HG03432 (cell line): ENCODE measurements at regions not wholly inside any gene's neighbourhood (a gene's known extent, or its start where the extent isn't known, plus 50 kb on each side); places are given as distances from the start of the nearest gene placed in this dataset.
"Not testable (repeated sequence)": the region's sequence is repeated elsewhere in the genome, so short reads cannot be mapped to it uniquely, and the experiment has no call there.

Experiments
- ATAC-seq: cut with Tn5 transposase; IDR thresholded peaks from one replicate; pipeline ENCODE4 v1.9.1; 2021; ENCODE audit warnings: mild to moderate bottlenecking, moderate library complexity; ENCODE audit not compliant: unreplicated experiment

DNA sequence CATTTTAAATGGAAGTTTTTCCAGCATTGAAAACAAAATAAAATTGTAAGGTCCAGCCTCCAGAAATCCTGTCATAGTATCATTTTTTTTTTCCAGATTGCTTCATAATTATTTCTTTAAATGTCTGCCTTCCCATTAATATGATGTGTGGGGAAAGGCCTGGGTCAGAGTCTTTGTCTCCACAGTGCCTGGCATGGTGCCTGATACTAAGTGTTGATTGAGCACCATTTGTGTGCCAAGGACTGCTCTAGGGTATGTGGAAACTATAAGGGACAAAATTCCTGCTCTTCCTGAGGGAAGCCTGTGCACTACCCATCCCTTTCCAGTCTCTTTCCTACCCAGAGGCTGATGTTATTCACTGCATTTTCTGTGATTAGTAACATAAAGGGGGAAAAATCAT is 53.1 kb upstream of the BEND4 start:
- ATAC-seq = no peak

DNA sequence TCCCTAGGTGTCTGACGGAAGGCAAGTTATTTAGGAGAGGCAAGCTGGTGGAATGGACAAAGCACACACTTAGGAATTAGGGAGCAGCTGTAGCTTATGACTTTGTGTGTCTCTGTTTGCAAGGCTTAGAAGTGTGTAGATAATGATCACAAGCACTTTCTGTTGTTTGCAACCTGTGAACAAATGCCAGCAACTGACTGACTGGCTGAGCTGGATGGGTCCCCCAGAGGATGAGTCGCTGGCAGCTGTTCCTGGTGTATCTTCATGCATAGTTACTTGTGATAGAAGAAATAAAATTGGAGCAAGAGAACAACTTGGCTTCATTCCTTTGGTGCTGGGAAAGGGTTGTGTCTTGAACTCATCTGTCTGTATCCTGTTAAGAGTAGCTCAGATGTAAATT is 64.2 kb upstream of the BEND4 start:
- no peak for ATAC-seq

DNA sequence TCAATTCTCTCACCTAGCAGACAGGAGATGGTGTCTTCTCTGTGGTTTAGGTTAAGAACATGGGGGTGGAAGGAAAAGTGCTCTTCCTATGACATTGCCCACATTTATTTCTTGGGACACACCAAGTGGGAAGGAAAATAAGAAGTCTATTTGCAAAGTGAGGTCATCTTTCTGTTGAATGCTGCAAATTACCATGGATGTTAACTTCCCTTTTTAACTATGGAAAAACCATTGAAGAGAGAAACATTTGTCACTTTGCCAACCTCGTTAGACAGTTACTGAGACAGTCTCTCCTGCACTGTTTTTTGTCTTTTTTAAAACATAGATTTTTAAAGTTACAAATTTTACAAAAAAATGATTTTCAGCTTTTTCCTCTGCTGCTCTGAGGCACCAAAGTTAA is 72.8 kb upstream of the BEND4 start:
- no peak for ATAC-seq

DNA sequence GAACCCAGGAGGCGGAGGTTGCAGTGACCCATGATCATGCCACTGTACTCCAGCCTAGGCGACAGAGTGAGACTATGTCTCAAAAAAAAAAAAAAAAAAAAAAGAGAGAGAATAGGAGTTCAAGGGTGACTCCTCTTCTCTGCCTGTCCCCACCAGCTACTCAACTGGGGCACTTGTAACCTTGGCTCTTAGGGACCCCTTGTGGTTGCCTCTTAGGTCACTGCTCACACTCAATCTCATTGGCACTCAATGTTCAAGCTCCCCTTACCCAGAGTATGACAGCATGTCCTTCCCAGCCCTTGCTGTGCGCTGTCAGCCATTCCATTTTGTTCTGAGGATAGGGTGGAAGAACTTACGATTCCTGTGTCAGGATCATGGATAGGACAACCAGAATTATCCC is 82.4 kb upstream of the BEND4 start:
- ATAC-seq = no peak

DNA sequence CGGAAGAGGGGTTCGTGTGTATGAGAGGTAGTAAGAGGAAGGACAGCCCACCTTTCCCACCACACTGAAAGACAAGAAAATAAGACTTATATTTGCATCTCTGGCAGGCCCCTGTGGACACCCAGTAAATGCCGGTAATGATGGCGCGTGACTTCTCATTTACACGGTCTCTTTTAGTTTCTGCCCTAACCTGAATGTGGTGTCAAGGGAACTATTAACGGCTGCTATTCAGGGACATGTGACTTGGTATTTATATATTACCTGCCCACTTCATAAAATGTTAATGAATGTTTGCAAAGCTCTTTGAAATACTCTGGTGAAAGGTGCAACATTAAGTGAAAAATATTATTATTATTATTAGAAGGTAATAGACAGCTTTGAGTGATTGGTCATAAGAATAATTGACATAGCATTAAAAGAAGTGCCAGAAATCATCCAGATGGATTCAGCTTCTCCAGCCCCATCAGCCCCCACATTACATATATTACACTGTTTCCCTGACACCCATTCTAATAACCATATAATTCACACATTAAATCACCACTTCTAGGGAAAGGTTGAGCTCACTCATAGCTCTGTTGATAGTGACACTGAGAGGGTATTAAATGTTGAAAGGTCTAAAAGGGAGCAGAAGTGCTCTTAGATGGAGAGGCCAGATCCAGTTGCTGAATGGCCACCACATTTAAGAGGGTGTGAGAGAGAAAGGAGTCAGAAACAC is 83.0 kb upstream of the BEND4 start:
- ATAC-seq = no peak

DNA sequence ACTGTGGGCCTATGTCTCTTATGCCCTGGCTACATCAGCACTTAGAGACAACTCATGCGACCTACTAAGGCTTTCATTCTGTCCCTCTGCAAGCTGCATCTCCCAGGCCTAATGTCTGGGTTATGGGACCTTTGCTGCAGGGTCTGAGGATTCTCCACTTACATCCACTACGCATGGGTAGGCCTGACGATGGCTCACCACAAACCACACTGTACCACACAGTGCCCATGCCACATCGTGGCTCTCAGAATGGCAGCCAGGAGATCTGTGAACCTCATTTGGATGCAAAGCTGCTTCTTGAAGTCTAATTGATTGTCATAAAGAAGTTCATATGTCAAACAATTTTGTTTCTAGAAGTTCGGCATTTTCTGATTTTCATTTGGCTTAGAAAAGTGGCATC is 84.6 kb upstream of the BEND4 start:
- ATAC-seq = no peak

DNA sequence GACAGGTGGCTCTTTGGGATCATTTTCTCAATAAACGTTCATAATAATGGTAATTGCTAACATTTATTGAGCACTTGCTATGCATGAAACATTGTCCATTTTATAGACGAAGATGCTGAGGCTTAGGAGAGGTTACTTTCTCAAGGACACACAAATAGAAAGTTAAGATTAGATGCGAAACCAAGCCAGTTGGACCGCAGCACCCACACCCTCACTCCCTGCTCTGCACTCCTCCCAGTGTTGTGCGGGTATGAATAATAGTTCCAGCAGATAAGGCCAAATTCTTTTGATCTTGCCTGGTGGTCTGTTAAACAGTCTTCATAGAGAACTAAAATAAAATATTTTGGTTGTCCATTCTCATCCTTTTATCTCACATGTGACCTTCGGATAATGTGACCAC is 85.0 kb upstream of the BEND4 start:
- no peak for ATAC-seq

DNA sequence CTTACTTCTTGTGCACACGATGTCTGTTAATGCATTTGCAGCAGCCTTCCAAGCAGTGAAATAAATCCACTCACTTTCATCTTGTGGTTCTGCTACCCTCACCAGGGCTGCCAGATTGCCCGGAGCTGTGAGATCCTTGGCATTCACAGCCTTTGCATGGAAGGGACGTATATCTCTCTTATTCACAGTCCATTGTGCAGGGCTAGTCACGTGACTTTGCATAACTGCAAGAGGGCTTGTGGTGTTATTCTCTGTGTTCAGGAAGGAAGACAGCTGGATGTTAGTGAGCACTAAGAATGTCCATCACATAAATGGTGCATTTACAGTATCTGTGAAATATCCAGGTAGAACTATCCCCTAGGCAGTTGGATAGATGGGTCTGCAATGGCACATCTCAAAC is 96.5 kb upstream of the BEND4 start:
- ATAC-seq = no peak

DNA sequence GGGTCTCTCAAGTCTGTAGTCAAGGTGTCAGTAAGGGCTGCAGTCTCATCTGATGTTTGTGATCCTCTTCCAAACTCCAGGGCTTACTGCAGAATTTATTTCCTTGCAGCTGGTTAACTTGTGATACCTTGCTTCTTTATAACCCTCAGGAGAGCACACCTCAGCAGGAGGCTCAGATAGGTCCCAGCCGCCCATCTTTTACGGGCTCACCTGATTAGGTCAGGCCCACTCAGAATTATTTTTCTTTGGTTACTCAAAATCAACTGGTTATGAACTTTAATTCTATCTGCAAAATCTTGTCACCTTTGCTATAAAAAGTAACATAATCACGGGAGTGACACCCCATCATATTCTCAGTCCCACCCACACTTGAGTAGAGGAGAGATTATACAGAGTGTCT is 99.9 kb upstream of the BEND4 start:
- no peak for ATAC-seq

DNA sequence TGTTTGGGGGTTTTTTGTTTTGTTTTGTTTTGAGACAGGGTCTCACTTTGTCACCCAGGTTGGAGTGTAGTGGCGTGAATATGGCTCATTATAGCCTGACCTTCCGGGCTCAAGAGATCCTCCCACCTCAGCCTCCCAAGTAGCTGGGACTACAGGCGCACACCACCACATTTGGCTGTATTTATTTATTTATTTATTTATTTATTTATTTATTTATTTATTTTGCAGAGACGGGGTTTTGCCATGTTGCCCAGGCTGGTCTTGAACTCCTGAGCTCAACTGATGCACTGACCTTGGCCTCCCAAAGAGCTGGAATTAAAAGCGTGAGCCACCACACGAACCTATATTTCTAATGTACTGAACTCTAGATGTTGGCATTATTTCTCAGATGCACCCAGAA is 105.2 kb upstream of the BEND4 start:
- ATAC-seq = not testable (repeated sequence)

DNA sequence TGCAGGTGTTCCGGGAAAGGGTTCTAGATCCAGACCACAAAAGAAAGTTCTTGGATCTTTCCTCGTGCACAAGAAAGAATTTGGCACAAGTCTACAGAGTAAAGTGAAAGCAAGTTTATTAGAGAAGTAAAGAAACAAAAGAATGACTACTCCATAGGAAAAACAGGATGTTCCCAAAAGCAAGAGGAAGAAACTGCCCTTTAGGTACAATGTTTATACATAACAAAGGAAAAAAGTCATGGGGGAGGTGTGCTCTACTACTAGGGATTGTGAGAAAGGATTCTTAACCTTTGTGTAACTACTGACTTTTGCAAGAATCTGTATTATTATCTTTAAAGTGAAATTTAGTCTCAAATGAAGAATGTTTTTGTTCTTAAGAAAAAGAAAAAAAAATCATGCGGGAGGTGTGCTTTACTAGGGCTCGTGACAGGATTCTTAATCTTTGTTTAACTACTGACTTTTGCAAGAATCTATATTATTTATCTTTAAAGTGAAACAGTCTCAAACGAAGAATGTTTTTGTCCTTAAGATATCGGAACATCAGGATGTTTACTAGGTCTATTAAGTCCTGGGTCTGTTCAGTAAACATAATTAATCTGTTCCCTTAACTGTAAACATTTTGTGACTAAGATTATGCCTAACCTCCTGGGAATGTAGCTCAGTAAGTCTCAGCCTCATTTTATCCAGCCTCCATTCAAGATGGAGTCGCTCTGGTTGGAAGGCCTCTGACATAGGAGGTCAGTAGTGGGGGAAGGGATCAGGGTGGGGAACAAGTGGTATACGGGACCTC is 110.4 kb upstream of the BEND4 start:
- ATAC-seq = no peak

DNA sequence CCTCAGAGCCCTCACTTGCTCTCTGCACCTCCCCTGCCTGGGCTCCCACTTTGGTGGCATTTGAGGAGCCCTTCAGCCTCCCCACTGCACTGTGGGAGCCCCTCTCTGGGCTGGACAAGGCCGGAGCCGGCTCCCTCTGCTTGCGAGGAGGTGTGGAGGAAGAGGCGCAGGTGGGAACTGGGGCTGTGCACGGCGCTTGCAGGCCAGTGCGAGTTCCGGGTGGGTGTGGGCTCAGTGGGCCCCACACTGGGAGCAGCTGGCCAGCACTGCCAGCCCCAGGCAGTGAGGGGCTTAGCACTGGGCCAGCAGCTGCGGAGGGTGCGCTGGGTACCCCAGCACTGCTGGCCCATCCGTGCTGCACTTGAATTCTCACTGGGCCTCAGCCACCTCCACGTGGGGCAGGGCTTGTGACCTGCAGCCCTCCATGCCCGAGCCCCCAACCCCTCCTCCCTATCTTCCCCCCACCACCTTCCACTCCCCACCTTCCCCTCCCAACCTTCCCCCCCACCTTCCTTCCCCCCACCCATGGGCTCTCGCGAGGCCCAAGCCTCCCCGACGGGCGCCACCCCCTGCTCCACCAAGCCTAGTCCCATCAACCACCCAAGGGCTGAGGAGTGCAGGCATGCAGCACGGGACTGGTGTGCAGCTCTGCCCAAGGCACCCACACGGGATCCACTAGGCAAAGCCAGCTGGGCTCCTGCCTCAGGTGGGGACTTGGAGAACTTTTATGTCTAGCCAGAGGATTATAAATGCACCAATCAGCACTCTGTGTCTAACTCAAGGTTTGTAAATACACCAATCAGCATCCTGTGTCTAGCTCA is 113.5 kb upstream of the BEND4 start:
- no peak for ATAC-seq

DNA sequence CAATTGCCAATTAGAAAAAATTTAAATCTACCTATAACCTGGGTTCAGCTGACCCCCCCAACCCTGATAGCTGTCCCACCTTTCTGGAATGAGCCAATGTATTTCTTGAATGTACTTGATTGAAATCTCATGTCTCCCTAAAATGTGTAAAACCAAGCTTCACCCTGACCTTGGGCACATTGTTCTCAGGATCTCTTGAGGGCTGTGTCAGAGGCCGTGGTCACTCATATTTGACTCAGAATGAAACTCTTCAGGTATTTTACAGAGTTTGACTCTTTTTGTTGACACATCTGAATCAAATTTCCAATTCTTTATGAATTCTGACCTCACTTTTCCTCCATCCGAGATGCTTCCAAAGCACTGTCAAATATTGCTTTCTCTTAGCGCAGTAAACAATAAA is 115.3 kb upstream of the BEND4 start:
- ATAC-seq = no peak

DNA sequence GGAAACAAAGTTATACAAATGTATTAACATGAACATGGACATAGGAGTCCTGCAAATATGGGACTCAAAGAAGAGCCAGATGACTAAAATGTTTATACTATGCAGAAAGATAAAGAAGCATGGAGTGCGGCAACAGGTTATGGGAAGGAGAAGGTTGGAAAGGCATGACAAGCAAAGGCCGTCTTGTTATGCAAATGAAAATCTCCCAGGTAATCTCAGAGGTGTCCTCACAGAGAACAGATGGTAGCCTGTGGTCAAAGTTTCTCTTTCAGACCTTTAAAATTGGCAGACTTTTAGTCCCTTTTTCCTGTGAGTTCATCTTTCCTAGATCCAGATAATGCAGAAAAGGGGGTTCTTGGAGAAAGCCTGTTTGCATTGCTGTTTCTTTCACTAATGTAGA is 116.4 kb upstream of the BEND4 start:
- ATAC-seq = no peak

DNA sequence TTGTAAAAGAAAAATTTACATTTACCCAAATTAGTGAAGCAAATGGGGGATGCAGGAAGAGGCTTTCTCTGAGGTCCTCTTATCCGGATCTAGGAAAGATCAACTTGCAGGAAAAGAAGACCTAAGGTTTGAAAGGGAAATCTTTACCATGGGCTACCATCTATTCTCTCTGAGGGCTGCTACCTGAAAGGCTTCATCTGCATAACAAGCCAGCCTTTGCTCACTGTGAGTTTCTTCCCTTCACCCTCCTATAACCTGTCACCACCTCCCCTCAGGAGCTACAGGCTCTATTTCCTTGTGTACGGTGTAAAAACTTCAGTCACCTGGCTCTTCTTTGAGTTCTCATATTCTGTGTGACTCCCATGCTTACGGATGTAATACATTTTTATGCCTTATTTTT is 118.6 kb upstream of the BEND4 start:
- no peak for ATAC-seq

DNA sequence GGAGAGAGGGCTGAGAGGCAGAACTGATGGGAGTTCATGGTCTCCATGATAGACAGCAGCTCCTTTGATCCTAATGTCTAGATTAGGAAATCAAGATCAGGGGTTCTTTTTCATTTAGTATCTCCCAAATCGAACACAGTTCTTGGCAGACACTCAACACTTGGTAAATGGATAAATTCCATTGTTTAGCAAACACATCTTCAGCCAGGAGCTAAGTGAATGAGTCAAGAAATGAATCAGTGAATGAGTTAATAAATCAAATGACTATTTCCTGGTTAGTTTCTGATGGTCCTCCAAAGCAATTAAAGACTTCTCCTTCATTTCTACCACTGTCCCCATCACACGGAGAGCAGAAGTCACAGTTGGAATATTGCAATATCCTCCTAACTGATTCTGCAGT is 120.0 kb upstream of the SHISA3 start:
- ATAC-seq = no peak

DNA sequence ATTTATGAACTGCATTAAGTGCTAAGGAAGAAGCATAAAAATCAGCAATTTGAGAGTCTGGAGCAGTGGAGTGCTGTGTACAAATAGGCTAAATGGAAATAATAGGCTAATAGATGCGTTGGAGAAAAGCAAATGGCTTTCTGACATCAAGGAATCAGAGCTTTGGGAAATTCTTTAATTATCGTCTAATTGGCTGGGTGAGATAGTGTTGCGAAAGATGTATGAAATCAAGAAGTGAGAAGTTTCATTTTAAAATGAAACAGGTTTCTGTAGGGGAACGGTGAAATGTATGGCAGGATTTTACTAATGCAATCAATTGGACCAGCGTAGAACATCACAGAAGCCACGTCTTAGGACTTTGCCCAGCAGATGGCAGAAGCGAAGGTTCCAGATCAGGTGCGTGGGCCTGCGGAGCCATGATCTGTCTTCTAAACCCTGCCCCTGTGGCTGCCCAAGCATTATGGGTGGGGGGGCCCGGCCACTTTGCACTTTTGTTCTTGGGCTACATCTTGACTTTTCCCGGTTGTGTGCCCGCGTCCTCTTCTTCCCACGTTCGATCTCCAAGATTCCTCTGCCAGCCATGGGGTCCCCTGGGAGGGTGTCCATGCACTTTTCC is 118.5 kb upstream of the SHISA3 start:
- no peak for ATAC-seq

DNA sequence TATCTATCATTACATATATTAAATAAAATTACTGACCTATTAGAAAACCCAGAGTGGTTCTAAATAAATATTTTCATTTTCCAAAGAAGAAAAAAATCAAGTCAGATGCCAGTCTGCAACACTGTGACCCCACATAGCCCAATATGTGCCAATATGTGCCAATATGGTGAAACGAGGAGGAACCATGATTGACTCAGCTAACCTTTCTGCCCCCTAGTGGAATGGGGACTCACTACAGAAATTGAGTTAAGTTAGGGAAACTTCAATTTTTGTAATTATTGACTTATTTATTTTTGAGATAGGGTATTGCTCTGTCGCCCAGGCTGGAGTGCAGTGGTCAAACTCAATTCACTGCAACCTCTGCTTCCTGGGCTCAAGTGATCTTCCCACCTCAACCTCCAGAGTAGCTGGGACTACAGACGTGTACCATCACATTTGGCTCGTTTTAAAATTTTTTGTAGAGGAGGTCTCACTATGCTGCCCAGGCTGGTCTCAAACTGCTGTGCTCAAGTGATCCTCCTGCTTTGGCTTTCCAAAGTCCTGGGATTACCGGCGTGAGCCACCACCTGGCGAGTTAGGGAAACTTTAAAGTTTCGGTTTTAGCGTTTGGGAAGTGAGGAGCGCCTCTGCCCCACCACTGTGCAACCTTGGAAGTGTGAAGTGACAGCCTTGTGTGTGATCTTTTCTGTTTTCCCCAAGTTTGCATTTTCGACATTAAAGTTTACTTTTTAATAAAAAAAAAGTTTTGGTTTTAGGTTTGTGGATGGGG is 116.8 kb upstream of the SHISA3 start:
- no peak for ATAC-seq

DNA sequence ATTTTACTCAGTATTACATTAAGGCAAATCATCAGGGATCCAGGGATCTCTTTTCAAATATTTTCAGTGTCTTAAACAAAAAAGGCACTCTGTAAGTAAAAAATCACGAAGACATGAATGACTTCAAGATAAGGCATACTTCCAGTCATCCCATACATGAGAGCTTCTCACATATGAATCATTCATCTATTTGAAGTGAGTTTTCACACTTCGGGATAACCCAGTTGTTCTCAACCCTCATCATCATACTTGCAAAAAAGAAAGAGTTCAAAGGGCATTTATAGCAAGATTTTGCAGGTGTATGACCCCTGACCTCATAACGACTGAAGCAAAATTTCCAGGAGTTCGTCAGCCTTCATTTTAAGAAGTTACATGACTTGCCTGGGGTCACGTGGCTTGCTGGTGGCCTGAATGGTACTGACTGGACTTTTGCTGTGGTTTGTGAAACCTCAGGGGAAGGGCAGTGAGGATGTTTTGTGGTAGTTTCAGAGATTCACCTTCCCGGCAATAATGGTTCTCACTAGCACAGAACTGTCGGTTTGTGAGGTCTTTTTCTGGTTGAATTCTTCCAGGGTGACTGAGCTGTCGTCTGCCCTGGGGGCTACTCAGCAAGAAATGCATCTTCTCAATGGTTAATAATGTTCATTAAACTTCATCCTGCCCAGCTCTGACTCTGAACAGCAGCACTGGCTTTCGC is 115.8 kb upstream of the SHISA3 start:
- ATAC-seq = peak; percentile 68
